T-helper 1 cell treated with Interleukin-12 subunit alpha and Interleukin-12 subunit beta and Interleukin-4 antibody, amounts not matched to agents 30 ng/mL and 1 ng/mL, for 36 hours (primary cell): ENCODE measurements at regions not wholly inside any gene's neighbourhood (a gene's known extent, or its start where the extent isn't known, plus 50 kb on each side); places are given as distances from the start of the nearest gene placed in this dataset.

Experiments used
- intact Hi-C: fragments of 100-400 bp; cut with micrococcal nuclease; formaldehyde crosslinking; loops from one replicate; pipeline ENCODE4 v1.15.1; 2024

DNA sequence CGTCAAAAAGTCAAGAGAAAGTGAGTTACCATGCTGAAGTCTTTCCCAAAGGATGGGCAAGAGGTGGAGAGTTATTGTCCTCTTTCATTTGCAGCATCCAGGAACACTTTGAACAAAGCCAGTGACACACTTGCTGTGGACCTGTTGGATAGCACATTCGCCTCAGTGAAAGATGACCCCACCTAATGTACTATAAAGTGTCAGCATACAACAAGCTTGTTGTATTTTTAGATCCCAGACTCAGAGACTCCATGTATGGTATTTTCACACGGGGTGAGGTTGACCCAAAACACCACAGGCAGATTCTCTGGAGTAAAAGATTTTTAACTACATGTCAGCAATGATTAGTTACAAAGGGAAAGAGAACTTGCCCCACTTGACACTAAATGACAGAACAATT, 273.8 kb downstream of the PTBP2 start:
- intact Hi-C loops, result no loop called here

DNA sequence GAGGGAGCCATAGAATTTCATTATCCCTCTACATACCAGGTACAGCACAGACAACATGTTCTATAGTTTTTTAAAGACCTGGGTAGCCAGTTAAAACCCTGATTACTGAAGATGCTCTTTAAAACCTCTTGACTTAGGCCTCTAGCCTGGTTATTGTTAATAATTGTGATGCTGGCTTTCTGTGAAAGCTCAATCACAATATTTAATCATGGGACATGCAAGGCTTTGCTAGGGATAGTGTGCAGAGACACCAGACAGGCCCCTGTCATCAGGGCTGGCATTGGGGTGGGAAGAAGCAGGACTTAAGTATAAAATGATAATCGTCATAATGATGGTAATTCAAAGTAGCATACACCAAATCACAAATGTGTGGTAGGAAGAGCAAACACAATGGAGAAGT, 274.4 kb downstream of the PTBP2 start:
- intact Hi-C loops, result no loop called here

DNA sequence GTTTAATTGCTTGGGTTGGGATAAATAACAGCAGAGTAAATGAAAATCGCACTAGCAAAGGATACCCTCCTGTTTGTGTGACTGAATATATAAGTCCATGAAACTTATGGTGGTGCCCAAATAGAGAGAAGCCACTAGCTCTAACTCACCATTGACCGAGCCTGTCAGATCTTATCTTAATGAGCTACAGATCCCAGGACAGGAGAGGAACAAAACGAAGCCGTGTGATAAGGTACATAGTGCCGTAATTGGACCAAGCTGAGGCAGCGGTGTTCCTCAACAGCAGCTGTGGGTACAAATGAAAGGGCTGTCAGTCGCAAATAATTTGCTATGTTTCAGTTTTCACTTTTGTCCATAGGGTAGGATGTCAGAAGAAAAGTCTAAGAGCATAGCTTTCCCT, 276.1 kb downstream of the PTBP2 start:
- intact Hi-C loops, result no loop called here

DNA sequence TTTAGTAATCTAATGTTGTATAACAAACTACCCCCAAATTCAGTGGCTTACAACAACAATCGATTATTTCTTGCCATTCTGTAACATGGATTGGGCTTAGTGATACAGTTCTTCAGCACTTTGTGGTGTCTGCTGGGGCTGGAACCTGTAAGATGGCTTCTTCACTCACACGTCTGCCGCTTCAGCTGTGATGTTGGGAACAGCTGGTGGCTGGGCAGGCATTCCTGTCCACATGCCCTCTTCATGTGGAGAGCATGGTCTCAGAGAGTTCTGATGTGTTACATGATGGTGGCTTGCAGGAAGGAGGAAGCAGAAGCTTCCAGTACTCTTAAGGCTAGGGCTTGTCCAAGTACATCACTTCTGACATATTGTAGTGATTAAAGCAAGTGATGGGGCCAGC, 276.9 kb downstream of the PTBP2 start:
- intact Hi-C loops, result no loop called here

DNA sequence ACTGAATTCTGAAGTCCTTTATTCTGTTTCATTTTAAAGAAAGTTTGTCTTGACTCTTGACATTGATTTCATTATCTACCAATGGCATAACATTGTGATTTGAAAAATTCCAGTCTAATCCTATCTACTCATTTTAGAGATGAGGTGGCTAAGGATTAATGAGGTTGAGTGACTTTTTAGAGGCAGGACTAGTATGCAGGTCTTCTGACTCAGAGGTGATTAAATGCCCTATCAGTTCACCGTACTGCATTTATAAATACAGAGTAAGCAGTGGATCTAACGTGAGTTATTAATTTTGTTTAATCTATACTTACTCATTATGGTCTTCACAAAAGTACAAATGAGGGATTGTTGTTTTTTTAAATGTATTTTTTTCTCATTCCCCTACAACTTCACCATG, 277.6 kb downstream of the PTBP2 start:
- intact Hi-C loops, result no loop called here

DNA sequence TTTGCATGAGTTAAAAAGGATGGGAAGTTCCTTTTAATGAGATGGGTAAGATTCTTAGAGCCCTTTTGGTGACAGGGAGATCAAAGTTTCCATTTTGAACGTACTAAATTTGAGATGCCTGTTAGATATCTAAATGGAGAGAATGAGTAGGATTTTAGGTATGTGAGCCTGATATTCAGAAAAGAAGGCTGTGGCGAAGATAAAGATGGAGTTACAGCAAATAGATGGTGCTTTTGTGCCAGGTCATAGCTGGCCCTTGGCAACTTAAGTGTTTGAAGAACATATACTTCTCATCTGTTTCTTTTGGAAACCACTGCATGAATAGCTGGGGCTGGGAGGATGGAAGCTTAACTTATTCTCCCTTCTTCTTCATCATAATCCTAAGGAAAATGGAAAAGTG, 282.5 kb downstream of the PTBP2 start:
- intact Hi-C loops, result no loop called here

DNA sequence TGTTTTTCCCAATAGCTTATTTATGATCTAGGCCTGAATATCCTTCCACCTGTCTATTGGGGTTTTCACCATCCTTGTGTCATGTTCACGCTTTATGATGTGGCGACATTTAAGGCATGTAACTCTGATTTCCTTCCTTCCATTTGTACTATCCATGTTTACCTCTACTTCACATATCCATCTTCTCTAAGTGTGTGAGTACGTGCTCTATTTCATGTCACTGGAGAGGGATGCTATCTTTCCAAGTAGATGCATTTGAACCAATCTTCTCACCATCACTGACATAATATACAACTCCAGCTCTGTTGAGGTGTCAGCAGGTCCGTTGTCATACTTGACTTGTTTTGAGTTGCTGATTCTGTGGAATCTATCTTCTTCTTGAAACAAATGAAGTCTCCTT, 283.2 kb downstream of the PTBP2 start:
- intact Hi-C loops, result no loop called here

DNA sequence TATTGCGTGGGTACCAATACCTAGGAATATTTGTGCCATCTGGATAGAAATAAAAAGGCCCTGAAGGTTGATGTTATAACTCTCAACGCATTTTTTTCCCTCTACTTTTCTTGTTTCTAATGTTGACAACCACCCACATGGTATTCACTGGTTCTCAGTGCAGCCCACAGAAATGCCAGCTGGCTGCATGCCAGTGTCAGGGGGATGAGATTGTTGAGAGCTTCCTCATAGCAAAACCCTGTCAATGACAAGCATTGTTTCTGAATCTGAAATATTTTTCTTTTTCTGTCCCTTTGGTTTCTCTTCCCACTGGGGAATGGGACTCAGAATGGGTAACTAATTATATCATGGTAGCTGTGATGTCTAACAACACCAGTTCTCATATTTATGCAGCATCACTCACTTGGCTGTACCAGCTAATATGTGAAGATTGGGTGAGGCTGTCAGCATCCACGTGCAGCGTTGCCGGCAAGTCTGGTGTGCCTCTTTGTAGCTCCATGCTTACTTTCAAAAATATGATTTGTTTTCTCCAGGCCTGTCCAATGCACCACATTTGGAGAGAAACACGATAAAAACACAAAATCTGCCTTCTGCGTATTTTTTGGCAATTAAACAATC, 284.6 kb downstream of the PTBP2 start:
- intact Hi-C loops, result no loop called here

DNA sequence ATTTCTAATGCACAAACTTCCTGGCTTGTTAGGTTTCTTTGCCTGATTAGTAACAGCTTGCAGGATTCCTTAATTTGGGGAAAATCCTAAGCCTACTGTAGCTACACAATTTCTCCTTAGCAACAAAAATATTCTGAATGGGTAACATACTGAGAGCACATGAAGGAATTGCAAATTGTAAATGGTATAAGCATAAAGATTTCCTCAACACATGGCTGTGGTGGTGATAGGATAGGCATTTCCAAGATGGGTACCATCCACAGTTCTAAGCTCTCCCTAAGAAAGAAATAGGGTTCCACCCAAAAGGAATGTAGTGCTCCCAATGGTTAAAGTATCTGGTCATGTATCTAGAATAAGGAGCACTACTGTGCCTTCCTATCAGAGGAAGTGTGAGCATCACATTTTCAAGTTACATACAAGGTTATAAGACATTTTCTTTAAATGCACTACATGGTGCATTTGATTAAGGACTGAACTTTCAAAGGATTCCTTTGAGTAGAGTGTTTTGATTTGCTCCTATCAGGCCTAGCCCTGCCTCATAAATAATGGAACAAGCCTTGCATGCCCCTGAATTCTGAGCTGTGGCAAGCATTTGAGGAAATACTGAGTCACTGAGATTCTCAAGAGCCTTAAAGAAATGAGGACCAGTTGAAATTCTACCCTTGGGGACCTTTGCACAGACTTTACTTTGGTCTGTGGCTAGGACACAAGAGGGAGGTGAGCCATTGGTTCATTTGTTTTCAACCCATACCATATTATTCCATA, 286.4 kb downstream of the PTBP2 start:
- intact Hi-C loops, result no loop called here

DNA sequence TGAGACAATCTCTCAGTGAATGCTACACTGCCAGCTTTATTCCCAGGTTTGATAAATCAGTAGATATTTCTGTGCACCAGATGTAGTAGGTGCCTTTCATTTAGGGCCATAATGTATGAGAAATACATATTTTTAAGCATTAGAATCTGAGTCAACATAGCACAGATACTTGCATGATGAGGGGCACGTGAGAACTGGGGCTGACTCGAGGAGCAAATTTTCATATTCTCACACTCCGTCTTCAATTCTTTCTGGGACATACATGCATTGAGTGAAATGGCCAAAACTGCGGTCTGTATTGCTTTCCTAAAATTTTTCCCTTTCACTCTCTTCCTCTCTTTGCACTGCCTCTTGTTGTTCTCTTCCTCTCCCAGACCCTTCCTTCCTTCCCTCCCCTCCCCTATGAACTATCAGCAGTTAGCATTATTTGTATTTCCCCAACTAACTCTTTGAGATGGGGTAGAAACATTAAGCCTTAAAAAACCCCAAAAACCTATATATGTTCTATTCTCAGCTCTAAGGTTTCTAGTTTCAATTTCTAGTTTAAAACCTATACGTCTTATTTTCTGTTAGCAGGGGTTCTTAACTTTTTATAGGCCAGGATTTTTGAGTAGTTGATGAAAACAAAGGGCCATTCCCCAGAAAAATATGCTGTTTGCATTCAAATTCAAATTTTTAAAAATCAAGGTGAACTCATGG, 289.1 kb downstream of the PTBP2 start:
- intact Hi-C loops, result no loop called here

DNA sequence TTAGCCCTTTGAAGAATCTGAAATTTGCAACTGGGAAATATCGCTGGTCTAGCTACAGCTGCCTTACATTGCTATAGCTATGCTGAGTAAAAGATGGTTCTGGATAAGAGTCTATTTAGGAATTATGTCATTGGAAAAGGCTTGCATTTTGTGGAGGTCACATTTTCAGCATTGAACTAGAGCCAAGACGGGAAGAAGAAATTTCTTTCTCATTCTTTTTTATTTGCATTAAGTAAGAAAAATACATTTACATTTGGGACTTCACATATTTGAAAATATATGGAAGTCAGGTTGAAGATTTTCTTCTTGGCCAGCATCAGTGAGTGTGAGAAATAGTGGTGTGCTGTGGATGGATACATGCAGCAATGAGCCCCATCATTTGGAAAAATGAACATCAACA, 291.6 kb downstream of the PTBP2 start:
- intact Hi-C loops, result no loop called here

DNA sequence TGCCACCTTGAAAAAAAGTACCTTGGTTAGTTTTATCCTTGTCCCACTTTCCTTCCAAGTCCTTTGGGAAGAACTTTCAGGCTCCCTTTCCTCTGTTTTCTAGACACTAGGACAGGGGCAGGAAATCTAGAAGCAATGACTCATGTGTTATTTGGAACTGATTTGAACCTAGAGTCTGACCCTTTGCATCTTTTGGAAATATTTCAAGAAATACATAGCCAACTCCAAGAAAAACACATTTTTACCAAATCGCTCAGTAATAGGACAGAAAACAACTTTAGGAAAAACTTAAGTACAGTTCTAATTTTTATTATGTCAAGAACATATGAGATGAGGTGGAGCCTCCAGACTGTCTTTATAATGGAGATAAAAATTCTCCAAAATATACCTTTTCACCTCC, 292.4 kb downstream of the PTBP2 start:
- intact Hi-C loops, result no loop called here

DNA sequence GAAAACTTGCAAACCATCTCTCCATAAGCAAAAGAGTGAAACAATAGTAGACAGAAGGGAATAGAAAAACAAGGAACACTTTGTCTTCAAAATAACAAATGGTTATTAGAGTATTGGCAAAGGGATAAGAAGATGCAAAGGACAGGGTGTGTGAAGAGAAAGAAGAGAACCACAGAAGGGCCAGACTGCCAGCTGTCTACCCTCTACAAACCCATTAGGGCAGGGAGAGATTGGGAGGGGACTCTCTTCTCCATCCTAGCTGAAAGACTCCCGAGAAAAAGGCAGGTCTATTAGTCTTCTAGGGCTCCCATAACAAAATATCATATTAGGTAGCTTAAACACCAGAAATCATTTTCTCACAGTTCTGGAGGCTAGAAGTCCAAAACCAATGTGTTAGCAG, 292.8 kb downstream of the PTBP2 start:
- intact Hi-C loops, result no loop called here

DNA sequence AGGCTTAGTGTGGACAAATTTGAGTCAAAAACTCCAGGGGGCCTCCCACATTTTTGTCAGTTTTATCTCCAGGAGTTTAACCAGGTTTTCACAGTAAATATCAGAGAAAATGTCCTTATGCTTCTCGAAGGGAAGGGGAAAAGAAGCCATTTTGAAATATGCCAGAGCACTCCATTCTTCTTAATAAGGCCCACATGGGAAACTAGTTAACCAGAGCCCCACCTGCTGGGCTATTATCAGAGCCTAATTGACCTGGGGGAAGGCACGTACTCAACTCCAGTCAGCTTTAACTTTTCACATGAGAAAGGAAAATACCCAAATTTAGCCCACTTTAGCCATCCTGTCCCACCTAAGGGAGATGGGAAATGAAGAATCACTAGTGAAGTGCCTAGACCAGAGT, 296.3 kb downstream of the PTBP2 start:
- intact Hi-C loops, result no loop called here
